ENCODE measurements at regions not wholly inside any gene's neighbourhood (a gene's known extent, or its start where the extent isn't known, plus 50 kb on each side); places are given as distances from the start of the nearest gene placed in this dataset.

GRCh38 chr1:55605155-55605554 lies 390.0 kb upstream of the USP24 start:
- no peaks in the 10 kb centered on the region for H3K4me1 ChIP-seq (ENCODE audit: insufficient read depth, low read length, poor library complexity, severe bottlenecking)
- no peaks in the 10 kb centered on the region for H3K36me3 ChIP-seq (ENCODE audit: insufficient read depth, low read length)
- H3K9me2 ChIP-seq (replicated peaks; ENCODE audit: low read depth, low read length), result no peaks in the 10 kb centered on the region
- no peaks in the 10 kb centered on the region for H4K20me1 ChIP-seq (ENCODE audit: insufficient read depth, low read length, poor library complexity, severe bottlenecking)
- H3K27me3 ChIP-seq (ENCODE audit: insufficient read depth, low read length, poor library complexity, severe bottlenecking), result no peaks in the 10 kb centered on the region
- no peak overlapping the region for H3K9ac ChIP-seq (ENCODE audit: low read depth, low read length, poor library complexity, severe bottlenecking)
- H2AFZ ChIP-seq (ENCODE audit: low read length), result no peak overlapping the region
- H3K4me3 ChIP-seq (ENCODE audit: low read length, poor library complexity, severe bottlenecking), result no peak overlapping the region
- TF ChIP-seq CTCF (conservative IDR thresholded peaks at IDR 0.05; ENCODE audit: low read length) (no peak), EZH2phosphoT487 (IDR thresholded peaks at IDR 0.05; ENCODE audit: borderline replicate concordance) (no peak)
- no peak overlapping the region for H3K4me2 ChIP-seq (ENCODE audit: low read depth, low read length, poor library complexity, severe bottlenecking)
- H3K79me2 ChIP-seq (ENCODE audit: insufficient read depth, low read length), result no peaks in the 10 kb centered on the region
- H3F3A ChIP-seq (ENCODE audit: low read depth), result no peaks in the 10 kb centered on the region
- no peaks in the 10 kb centered on the region; the same call in 1 of the 2 replicates for H3K9me3 ChIP-seq (ENCODE audit: insufficient read depth, low read depth, low read length)

GRCh38 chr1:55604749-55605148 lies 389.6 kb upstream of the USP24 start:
- no peaks in the 10 kb centered on the region for H3K36me3 ChIP-seq (ENCODE audit: insufficient read depth, low read length)
- H2AFZ ChIP-seq (ENCODE audit: low read length), result no peak overlapping the region
- H3K9me3 ChIP-seq (ENCODE audit: insufficient read depth, low read depth, low read length), result no peaks in the 10 kb centered on the region; the same call in 1 of the 2 replicates
- H3K79me2 ChIP-seq (ENCODE audit: insufficient read depth, low read length), result no peaks in the 10 kb centered on the region
- H3K4me1 ChIP-seq (ENCODE audit: insufficient read depth, low read length, poor library complexity, severe bottlenecking), result no peaks in the 10 kb centered on the region
- no peak for TF ChIP-seq EZH2phosphoT487 (IDR thresholded peaks at IDR 0.05; ENCODE audit: borderline replicate concordance)
- TF ChIP-seq CTCF (conservative IDR thresholded peaks at IDR 0.05; ENCODE audit: low read length), result no peak
- no peaks in the 10 kb centered on the region for H3K27me3 ChIP-seq (ENCODE audit: insufficient read depth, low read length, poor library complexity, severe bottlenecking)
- H3K4me3 ChIP-seq (ENCODE audit: low read length, poor library complexity, severe bottlenecking), result no peak overlapping the region
- no peaks in the 10 kb centered on the region for H3K9me2 ChIP-seq (replicated peaks; ENCODE audit: low read depth, low read length)
- no peak overlapping the region for H3K4me2 ChIP-seq (ENCODE audit: low read depth, low read length, poor library complexity, severe bottlenecking)
- no peaks in the 10 kb centered on the region for H3F3A ChIP-seq (ENCODE audit: low read depth)
- H3K9ac ChIP-seq (ENCODE audit: low read depth, low read length, poor library complexity, severe bottlenecking), result no peak overlapping the region
- H4K20me1 ChIP-seq (ENCODE audit: insufficient read depth, low read length, poor library complexity, severe bottlenecking), result no peaks in the 10 kb centered on the region

- no peaks in the 10 kb centered on the region for H3K9me2 ChIP-seq (replicated peaks; ENCODE audit: low read depth, low read length)
- no peak overlapping the region for H2AFZ ChIP-seq (ENCODE audit: low read length)
- no peaks in the 10 kb centered on the region for H4K20me1 ChIP-seq (ENCODE audit: insufficient read depth, low read length, poor library complexity, severe bottlenecking)
- no peaks in the 10 kb centered on the region for H3K79me2 ChIP-seq (ENCODE audit: insufficient read depth, low read length)
- H3K9me3 ChIP-seq (ENCODE audit: insufficient read depth, low read depth, low read length), result no peaks in the 10 kb centered on the region; the same call in 1 of the 2 replicates
- TF ChIP-seq CTCF (conservative IDR thresholded peaks at IDR 0.05; ENCODE audit: low read length) (no peak), EZH2phosphoT487 (IDR thresholded peaks at IDR 0.05; ENCODE audit: borderline replicate concordance) (no peak)
- H3K4me1 ChIP-seq (ENCODE audit: insufficient read depth, low read length, poor library complexity, severe bottlenecking), result no peaks in the 10 kb centered on the region
- no peaks in the 10 kb centered on the region for H3F3A ChIP-seq (ENCODE audit: low read depth)
- no peak overlapping the region for H3K4me2 ChIP-seq (ENCODE audit: low read depth, low read length, poor library complexity, severe bottlenecking)
- no peaks in the 10 kb centered on the region for H3K36me3 ChIP-seq (ENCODE audit: insufficient read depth, low read length)
- no peaks in the 10 kb centered on the region for H3K27me3 ChIP-seq (ENCODE audit: insufficient read depth, low read length, poor library complexity, severe bottlenecking)
- no peak overlapping the region for H3K4me3 ChIP-seq (ENCODE audit: low read length, poor library complexity, severe bottlenecking)
- H3K9ac ChIP-seq (ENCODE audit: low read depth, low read length, poor library complexity, severe bottlenecking), result no peak overlapping the region
Observed at GRCh38 chr1:55604179-55604578, 389.0 kb upstream of the USP24 start.

Data from Loucy (cell line).